ENCODE measurements at regions not wholly inside any gene's neighbourhood (a gene's known extent, or its start where the extent isn't known, plus 50 kb on each side); places are given as distances from the start of the nearest gene placed in this dataset.
A peak's percentile ranks its signal among the peaks of the same experiment; 100 is the strongest.

DNA sequence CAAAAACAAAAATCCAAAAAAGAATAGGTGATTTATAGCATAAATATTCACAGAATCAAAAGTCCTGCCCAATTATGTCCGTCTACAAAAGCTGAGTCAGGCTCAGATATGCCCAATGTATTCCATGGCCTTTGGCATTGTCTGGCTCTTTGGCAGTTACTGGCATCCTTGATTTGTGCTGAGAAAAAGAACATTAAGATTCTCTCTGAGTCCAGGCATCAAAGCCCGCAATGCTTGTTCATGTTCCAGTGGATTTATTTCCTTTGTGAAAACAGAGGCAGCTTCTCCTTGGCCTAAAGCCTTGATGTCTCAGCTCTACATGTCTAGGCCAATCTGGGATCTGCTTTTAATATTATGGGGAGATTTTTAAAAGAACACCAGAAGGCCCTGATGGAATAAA is 76.1 kb upstream of the SLC4A11 start (continued):
- TF ChIP-seq, protein P1, sequence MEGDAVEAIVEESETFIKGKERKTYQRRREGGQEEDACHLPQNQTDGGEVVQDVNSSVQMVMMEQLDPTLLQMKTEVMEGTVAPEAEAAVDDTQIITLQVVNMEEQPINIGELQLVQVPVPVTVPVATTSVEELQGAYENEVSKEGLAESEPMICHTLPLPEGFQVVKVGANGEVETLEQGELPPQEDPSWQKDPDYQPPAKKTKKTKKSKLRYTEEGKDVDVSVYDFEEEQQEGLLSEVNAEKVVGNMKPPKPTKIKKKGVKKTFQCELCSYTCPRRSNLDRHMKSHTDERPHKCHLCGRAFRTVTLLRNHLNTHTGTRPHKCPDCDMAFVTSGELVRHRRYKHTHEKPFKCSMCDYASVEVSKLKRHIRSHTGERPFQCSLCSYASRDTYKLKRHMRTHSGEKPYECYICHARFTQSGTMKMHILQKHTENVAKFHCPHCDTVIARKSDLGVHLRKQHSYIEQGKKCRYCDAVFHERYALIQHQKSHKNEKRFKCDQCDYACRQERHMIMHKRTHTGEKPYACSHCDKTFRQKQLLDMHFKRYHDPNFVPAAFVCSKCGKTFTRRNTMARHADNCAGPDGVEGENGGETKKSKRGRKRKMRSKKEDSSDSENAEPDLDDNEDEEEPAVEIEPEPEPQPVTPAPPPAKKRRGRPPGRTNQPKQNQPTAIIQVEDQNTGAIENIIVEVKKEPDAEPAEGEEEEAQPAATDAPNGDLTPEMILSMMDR (IDR thresholded peaks at IDR 0.05), result no peak

DNA sequence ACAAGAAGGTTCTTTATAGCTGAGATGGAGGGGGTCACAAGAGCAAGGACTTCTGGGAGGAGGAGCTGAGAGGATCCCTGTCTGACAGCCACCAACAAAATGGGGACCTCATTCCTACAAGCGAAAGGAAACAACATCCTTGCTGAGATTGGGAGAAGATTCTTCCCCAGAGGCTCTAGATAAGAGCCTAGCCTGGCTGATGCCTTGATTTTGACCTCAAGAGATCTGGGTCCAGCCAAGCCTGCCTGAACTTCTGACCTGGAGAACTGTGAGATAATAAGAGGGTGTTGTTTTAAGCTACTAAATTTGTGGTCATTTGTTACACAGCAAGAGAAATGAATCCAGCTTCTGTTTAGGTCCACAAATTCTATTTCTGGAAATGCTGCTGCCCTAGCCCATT is 75.4 kb upstream of the SLC4A11 start:
- H3K4me2 ChIP-seq, result peak overlapping the region; percentile 61; the same call in 1 of the 3 replicates
- CTCF ChIA-PET, result interaction anchor here (0.9 to 7.0 kb wide), 8 partner anchors 11 to 261 kb away, joined by 4 to 105 read pairs (median 16); partner anchors contain the start of gene ITPA
- WGBS (ENCODE audit: missing lambda C conversion rate), result 100% methylated on average over 1 of the region's 1 CpG

DNA sequence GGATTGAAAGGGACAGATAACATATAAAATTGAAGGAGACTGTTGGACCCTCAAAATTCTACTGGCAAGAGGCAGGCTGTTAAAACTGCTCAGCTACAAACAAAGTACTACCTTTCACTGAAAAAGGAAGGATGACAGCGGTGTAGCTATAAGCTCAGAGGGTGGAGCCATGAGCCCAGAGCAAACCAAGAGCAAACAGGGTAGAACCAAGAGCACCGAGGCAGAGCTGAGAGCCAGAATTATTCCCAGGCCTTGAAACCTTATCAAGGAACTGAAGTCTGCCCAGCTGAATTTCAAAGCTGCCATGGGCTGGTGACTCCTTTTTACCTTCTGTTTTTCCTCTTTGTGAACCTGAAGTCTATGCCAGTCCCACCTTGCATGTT is 74.7 kb upstream of the SLC4A11 start:
- ChIA-PET CTCF (interaction anchor here (1.3 to 7.0 kb wide), 7 partner anchors 12 to 260 kb away, joined by 4 to 105 read pairs (median 27); partner anchors contain the start of gene ITPA), POLR2A (interaction anchor here (0.9 kb wide), 1 partner anchor 157 kb away, joined by 3 read pairs; no protein-coding TSS in a partner anchor)
- TF ChIP-seq ZNF302 (CRISPR knock-in tag; IDR thresholded peaks at IDR 0.05) (no peak), CBX2 (IDR thresholded peaks at IDR 0.05; ENCODE audit: borderline replicate concordance, low read depth) (no peak), HOXA7 (CRISPR knock-in tag; IDR thresholded peaks at IDR 0.05) (no peak), HEYL (CRISPR knock-in tag; IDR thresholded peaks at IDR 0.05) (no peak), NPAS2 (CRISPR knock-in tag; IDR thresholded peaks at IDR 0.05; ENCODE audit: borderline replicate concordance) (no peak), POLR2AphosphoS2 (conservative IDR thresholded peaks at IDR 0.05; ENCODE audit: low read length) (no peak), GATA3 (IDR thresholded peaks at IDR 0.05; ENCODE audit: borderline replicate concordance) (no peak), KDM1A (IDR thresholded peaks at IDR 0.05; ENCODE audit: low read depth) (no peak), JUN (IDR thresholded peaks at IDR 0.05) (no peak)
- TF ChIP-seq, protein P2, sequence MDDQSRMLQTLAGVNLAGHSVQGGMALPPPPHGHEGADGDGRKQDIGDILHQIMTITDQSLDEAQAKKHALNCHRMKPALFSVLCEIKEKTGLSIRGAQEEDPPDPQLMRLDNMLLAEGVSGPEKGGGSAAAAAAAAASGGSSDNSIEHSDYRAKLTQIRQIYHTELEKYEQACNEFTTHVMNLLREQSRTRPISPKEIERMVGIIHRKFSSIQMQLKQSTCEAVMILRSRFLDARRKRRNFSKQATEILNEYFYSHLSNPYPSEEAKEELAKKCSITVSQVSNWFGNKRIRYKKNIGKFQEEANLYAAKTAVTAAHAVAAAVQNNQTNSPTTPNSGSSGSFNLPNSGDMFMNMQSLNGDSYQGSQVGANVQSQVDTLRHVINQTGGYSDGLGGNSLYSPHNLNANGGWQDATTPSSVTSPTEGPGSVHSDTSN (IDR thresholded peaks at IDR 0.05), result no peak
- TF ChIP-seq, protein P3, sequence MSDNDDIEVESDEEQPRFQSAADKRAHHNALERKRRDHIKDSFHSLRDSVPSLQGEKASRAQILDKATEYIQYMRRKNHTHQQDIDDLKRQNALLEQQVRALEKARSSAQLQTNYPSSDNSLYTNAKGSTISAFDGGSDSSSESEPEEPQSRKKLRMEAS (IDR thresholded peaks at IDR 0.05), result no peak
- TF ChIP-seq, protein P1 (IDR thresholded peaks at IDR 0.05), result no peak
- peak in 1 of 2 experiments; percentile 32; a peak in 2 of 6 replicates for ATAC-seq
- WGBS (ENCODE audit: missing lambda C conversion rate), result 54% methylated on average over 2 of the region's 2 CpGs
- Histone ChIP-seq H3K27ac (peak overlapping the region; percentile 79 to 82), H3K4me2 (peak overlapping the region; percentile 61), H3K9me3 (no peaks in the 10 kb centered on the region), H3K4me1 (peaks cover 35% of the 10 kb centered on the region), H3K4me3 (no peak overlapping the region; the same call in 2 of the 3 replicates)
- DNase-seq (ENCODE audit: low read depth in 1 of 2, low spot score in 1 of 2), result no peak
- FAIRE-seq, result peak; percentile 85

More for the DNA sequence above, 75.4 kb upstream of the SLC4A11 start:
- no peak for FAIRE-seq
- DNase-seq (ENCODE audit: low read depth in 1 of 2, low spot score in 1 of 2), result no peak
- Histone ChIP-seq H3K9me3 (no peaks in the 10 kb centered on the region), H3K4me1 (peaks cover 35% of the 10 kb centered on the region), H3K27ac (peak overlapping the region; percentile 79 to 82; a peak in 5 of 6 replicates), H3K4me3 (no peak overlapping the region)
- POLR2A ChIA-PET, result interaction anchor here (0.9 kb wide), 1 partner anchor 156 kb away, joined by 3 read pairs; no protein-coding TSS in a partner anchor
- no peak for ATAC-seq
- TF ChIP-seq CBX8 (IDR thresholded peaks at IDR 0.05), result no peak
- TF ChIP-seq POLR2A (IDR thresholded peaks at IDR 0.05; ENCODE audit: low read length), result no peak
- no peak for TF ChIP-seq MAFK (IDR thresholded peaks at IDR 0.05; ENCODE audit: partially characterized antibody)
- no peak for TF ChIP-seq KDM5A (IDR thresholded peaks at IDR 0.05)
- TF ChIP-seq HOXB13 (CRISPR knock-in tag; IDR thresholded peaks at IDR 0.05; ENCODE audit: low read depth), result no peak
- TF ChIP-seq CHD4 (IDR thresholded peaks at IDR 0.05; ENCODE audit: borderline replicate concordance), result no peak
- TF ChIP-seq FOSB (CRISPR knock-in tag; IDR thresholded peaks at IDR 0.05), result no peak
- TF ChIP-seq, protein P4, sequence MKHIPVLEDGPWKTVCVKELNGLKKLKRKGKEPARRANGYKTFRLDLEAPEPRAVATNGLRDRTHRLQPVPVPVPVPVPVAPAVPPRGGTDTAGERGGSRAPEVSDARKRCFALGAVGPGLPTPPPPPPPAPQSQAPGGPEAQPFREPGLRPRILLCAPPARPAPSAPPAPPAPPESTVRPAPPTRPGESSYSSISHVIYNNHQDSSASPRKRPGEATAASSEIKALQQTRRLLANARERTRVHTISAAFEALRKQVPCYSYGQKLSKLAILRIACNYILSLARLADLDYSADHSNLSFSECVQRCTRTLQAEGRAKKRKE (CRISPR knock-in tag; IDR thresholded peaks at IDR 0.05; ENCODE audit: low read depth), result no peak
- no peak for TF ChIP-seq FOXS1 (CRISPR knock-in tag; IDR thresholded peaks at IDR 0.05)
- TF ChIP-seq CBX2 (IDR thresholded peaks at IDR 0.05; ENCODE audit: borderline replicate concordance, low read depth), result no peak
- no peak for TF ChIP-seq RAD21 (conservative IDR thresholded peaks at IDR 0.05 in 1 of 2, IDR thresholded peaks at IDR 0.05 in 1 of 2)
- TF ChIP-seq HEYL (CRISPR knock-in tag; IDR thresholded peaks at IDR 0.05), result no peak
- no peak for TF ChIP-seq HOXA7 (CRISPR knock-in tag; IDR thresholded peaks at IDR 0.05)
- no peak for TF ChIP-seq EHMT2 (IDR thresholded peaks at IDR 0.05; ENCODE audit: low read depth)
- TF ChIP-seq MYC (IDR thresholded peaks at IDR 0.05; ENCODE audit: borderline replicate concordance, low read length), result no peak
- TF ChIP-seq FOSL2 (IDR thresholded peaks at IDR 0.05), result no peak
- TF ChIP-seq FOSL2 (CRISPR knock-in tag; IDR thresholded peaks at IDR 0.05), result no peak
- no peak for TF ChIP-seq RFX5 (IDR thresholded peaks at IDR 0.05)
- TF ChIP-seq, protein P5, sequence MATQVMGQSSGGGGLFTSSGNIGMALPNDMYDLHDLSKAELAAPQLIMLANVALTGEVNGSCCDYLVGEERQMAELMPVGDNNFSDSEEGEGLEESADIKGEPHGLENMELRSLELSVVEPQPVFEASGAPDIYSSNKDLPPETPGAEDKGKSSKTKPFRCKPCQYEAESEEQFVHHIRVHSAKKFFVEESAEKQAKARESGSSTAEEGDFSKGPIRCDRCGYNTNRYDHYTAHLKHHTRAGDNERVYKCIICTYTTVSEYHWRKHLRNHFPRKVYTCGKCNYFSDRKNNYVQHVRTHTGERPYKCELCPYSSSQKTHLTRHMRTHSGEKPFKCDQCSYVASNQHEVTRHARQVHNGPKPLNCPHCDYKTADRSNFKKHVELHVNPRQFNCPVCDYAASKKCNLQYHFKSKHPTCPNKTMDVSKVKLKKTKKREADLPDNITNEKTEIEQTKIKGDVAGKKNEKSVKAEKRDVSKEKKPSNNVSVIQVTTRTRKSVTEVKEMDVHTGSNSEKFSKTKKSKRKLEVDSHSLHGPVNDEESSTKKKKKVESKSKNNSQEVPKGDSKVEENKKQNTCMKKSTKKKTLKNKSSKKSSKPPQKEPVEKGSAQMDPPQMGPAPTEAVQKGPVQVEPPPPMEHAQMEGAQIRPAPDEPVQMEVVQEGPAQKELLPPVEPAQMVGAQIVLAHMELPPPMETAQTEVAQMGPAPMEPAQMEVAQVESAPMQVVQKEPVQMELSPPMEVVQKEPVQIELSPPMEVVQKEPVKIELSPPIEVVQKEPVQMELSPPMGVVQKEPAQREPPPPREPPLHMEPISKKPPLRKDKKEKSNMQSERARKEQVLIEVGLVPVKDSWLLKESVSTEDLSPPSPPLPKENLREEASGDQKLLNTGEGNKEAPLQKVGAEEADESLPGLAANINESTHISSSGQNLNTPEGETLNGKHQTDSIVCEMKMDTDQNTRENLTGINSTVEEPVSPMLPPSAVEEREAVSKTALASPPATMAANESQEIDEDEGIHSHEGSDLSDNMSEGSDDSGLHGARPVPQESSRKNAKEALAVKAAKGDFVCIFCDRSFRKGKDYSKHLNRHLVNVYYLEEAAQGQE (IDR thresholded peaks at IDR 0.05), result no peak
- TF ChIP-seq TFCP2L1 (CRISPR knock-in tag; IDR thresholded peaks at IDR 0.05), result no peak

Data from A549 (cell line).